MCF 10A (cell line): ENCODE measurements at regions not wholly inside any gene's neighbourhood (a gene's known extent, or its start where the extent isn't known, plus 50 kb on each side); places are given as distances from the start of the nearest gene placed in this dataset.

ENCODE experiments used
- BruUV-seq: library from RNA; stranded (reverse); fragments of 400-500 nt; replicated peaks from 2 replicates; lab custom pipeline; 2021; lab: Mats Ljungman, UMichigan
- CTCF ChIA-PET: fragments of 300-600 bp; sonication (Branson Sonifier 250); formaldehyde crosslinking; extraction: SDS; loops from one replicate; lab custom pipeline; 2021; ENCODE audit warnings: antibody characterized with exemption, inconsistent platforms; lab: Yijun Ruan, JAX
- POLR2A ChIA-PET: fragments of 300-600, 350-650 bp; sonication (Branson Sonifier 250); formaldehyde crosslinking; extraction: SDS; loops from one replicate; lab custom pipeline; 2020; ENCODE audit warnings: antibody characterized with exemption, inconsistent platforms; lab: Yijun Ruan, JAX
- DNase-seq: peaks from one replicate; pipeline ENCODE4 v3.0.0-alpha.2; 2018; ENCODE audit not compliant: unreplicated experiment
- H3K27ac Mint-ChIP-seq: one replicate; pipeline ENCODE4 v1.8.0; 2022; ENCODE audit warnings: mild to moderate bottlenecking, low read depth, mixed read lengths; ENCODE audit not compliant: unreplicated experiment
- H3K27me3 Mint-ChIP-seq: one replicate; pipeline ENCODE4 v1.8.0; 2022; ENCODE audit warnings: mixed read lengths; ENCODE audit not compliant: insufficient read depth, unreplicated experiment
- H3K36me3 Mint-ChIP-seq: one replicate; pipeline ENCODE4 v1.8.0; 2022; ENCODE audit warnings: mild to moderate bottlenecking, moderate library complexity, mixed read lengths; ENCODE audit not compliant: insufficient read depth, unreplicated experiment
- H3K4me1 Mint-ChIP-seq: one replicate; pipeline ENCODE4 v1.8.0; 2022; ENCODE audit warnings: mixed read lengths; ENCODE audit not compliant: insufficient read depth, unreplicated experiment
- H3K4me3 Mint-ChIP-seq: one replicate; pipeline ENCODE4 v1.8.0; 2022; ENCODE audit warnings: mild to moderate bottlenecking, moderate library complexity, mixed read lengths; ENCODE audit not compliant: unreplicated experiment
- H3K9me3 Mint-ChIP-seq: one replicate; pipeline ENCODE4 v1.8.0; 2022; ENCODE audit warnings: mixed read lengths; ENCODE audit not compliant: unreplicated experiment
- CTCF ChIP-seq: fragments of 200-600 bp; IDR thresholded peaks from one replicate; pipeline ENCODE4 v1.8.0; 2022; ENCODE audit warnings: antibody characterized with exemption, mild to moderate bottlenecking; ENCODE audit not compliant: unreplicated experiment
- intact Hi-C: fragments of 100-400 bp; cut with micrococcal nuclease; formaldehyde crosslinking; loops from 2 replicates; pipeline ENCODE4 v1.14.1; 2022

DNA sequence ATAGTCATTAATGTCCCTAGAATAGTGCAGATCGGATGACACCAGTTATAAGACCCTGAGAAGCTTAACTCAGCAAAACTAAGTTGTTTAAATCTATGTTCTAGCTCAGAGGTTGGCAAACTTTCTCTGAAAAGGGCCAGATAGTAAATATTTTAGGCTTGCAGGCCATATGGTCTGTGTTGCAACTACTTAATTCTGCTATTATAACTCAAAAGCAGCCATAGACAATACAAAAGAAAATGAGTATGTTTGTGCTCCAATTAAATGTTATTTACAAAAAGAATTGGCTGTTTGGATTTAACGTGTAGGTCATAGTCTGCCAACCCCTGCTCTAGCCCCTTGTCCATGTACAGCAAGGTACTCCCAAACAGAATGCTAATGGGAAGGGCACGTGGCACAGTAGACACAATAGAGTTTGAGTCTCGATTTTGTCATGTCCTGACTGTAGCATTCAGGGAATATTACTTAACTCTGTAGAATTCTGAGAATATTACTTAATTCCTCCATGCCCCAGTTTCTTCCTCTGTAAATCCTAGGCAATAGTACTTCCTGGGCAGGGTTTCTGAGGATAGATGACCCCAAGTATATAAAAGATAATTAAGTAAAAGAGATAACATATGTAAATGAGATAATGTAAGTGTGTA, 70.5 kb upstream of the ATP2C1 start:
- intact Hi-C loops, result no loop called here
- Mint-ChIP-seq H3K27me3 (no peaks in the 10 kb centered on the region), H3K4me1 (no peaks in the 10 kb centered on the region), H3K9me3 (no peaks in the 10 kb centered on the region), H3K4me3 (no peak overlapping the region), H3K27ac (no peak overlapping the region), H3K36me3 (no peaks in the 10 kb centered on the region)
- no peak for DNase-seq
- no TSS peak for BruUV-seq
- TF ChIP-seq CTCF, result no peak
- ChIA-PET POLR2A (no interaction called here), CTCF (interaction anchor here (0.6 kb wide), 1 partner anchor 706 kb away, joined by 3 read pairs; no protein-coding TSS in a partner anchor)

DNA sequence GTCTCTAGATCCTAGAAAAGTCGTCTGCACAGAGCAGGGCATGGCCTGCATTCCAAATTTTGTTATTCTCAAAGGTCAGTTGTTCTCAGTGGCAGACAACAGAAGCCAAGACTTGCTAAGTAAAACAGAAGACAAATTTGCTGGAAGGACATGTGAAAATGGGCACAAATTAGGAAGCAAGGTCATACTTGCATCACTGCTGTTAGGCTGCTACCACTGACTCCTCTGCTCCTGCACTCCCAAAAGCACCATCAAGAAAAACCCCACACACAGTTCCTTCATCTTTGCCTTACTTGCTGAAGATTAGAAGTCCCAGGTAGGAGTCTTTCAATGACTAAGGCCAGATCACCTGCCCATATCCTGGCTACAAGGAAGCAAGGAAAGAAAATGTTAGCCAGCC, 69.9 kb upstream of the ATP2C1 start:
- no peak for TF ChIP-seq CTCF
- ChIA-PET CTCF (no interaction called here), POLR2A (no interaction called here)
- H3K4me1 Mint-ChIP-seq, result no peaks in the 10 kb centered on the region
- H3K9me3 Mint-ChIP-seq, result no peaks in the 10 kb centered on the region
- H3K27me3 Mint-ChIP-seq, result no peaks in the 10 kb centered on the region
- H3K27ac Mint-ChIP-seq, result no peak overlapping the region
- H3K4me3 Mint-ChIP-seq, result no peak overlapping the region
- intact Hi-C loops, result no loop called here
- no peaks in the 10 kb centered on the region for H3K36me3 Mint-ChIP-seq
- BruUV-seq, result no TSS peak
- DNase-seq, result no peak

- H3K27ac Mint-ChIP-seq, result no peak overlapping the region
- H3K9me3 Mint-ChIP-seq, result no peaks in the 10 kb centered on the region
- ChIA-PET CTCF (no interaction called here), POLR2A (interaction anchor here (0.9 kb wide), 1 partner anchor 23 kb away, joined by 4 read pairs; no protein-coding TSS in a partner anchor)
- no peak overlapping the region for H3K4me3 Mint-ChIP-seq
- no TSS peak for BruUV-seq
- no peak for DNase-seq
- H3K4me1 Mint-ChIP-seq, result no peaks in the 10 kb centered on the region
- intact Hi-C loops, result no loop called here
- TF ChIP-seq CTCF, result no peak
- H3K36me3 Mint-ChIP-seq, result no peaks in the 10 kb centered on the region
- H3K27me3 Mint-ChIP-seq, result peaks cover 8% of the 10 kb centered on the region
These were observed 68.1 kb upstream of the ATP2C1 start for GRCh38 chr3:130825762-130826299.

- no TSS peak for BruUV-seq
- H3K4me1 Mint-ChIP-seq, result no peaks in the 10 kb centered on the region
- H3K27me3 Mint-ChIP-seq, result peaks cover 16% of the 10 kb centered on the region
These were observed 67.2 kb upstream of the ATP2C1 start for GRCh38 chr3:130826516-130827182.

More at GRCh38 chr3:130826516-130827182, 67.2 kb upstream of the ATP2C1 start:
- H3K4me3 Mint-ChIP-seq, result no peak overlapping the region
- H3K9me3 Mint-ChIP-seq, result no peaks in the 10 kb centered on the region
- H3K36me3 Mint-ChIP-seq, result no peaks in the 10 kb centered on the region
- intact Hi-C loops, result no loop called here
- no peak overlapping the region for H3K27ac Mint-ChIP-seq
- no peak for TF ChIP-seq CTCF
- no peak for DNase-seq
- ChIA-PET POLR2A (interaction anchor here (0.9 kb wide), 1 partner anchor 24 kb away, joined by 4 read pairs; no protein-coding TSS in a partner anchor), CTCF (interaction anchor here (0.9 kb wide), 2 partner anchors 66 to 68 kb away, joined by 3 to 4 read pairs; no protein-coding TSS in a partner anchor)
